T-helper 1 cell treated with Interleukin-12 subunit alpha and Interleukin-12 subunit beta and Interleukin-4 antibody, amounts not matched to agents 30 ng/mL and 1 ng/mL, for 36 hours (primary cell): ENCODE measurements at regions not wholly inside any gene's neighbourhood (a gene's known extent, or its start where the extent isn't known, plus 50 kb on each side); places are given as distances from the start of the nearest gene placed in this dataset.

Experiments
- intact Hi-C: fragments of 100-400 bp; cut with micrococcal nuclease; formaldehyde crosslinking; loops from one replicate; pipeline ENCODE4 v1.15.1; 2024

- intact Hi-C loops, result no loop called here
These were observed 134.7 kb upstream of the PPP2R2D start for GRCh38 chr10:131766096-131766495.

DNA sequence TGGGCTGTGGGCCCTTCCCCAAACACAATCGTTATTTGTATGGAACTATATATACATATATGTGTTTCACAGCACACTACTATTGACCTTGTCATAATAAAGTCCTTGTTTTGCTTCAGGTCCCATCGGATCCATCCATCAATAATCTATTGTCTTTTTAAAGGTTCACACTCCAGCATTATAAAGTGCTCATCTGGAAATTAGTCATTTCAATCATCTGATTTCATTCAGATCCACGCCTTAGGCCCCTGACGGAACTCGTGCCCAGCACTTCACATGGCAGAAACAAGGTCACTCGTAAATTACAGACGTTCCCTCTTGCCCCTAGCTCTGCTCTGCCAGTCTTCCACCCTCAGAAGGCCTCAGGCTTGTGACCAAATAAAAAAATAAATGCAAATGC is 133.1 kb upstream of the PPP2R2D start:
- intact Hi-C loops, result no loop called here

DNA sequence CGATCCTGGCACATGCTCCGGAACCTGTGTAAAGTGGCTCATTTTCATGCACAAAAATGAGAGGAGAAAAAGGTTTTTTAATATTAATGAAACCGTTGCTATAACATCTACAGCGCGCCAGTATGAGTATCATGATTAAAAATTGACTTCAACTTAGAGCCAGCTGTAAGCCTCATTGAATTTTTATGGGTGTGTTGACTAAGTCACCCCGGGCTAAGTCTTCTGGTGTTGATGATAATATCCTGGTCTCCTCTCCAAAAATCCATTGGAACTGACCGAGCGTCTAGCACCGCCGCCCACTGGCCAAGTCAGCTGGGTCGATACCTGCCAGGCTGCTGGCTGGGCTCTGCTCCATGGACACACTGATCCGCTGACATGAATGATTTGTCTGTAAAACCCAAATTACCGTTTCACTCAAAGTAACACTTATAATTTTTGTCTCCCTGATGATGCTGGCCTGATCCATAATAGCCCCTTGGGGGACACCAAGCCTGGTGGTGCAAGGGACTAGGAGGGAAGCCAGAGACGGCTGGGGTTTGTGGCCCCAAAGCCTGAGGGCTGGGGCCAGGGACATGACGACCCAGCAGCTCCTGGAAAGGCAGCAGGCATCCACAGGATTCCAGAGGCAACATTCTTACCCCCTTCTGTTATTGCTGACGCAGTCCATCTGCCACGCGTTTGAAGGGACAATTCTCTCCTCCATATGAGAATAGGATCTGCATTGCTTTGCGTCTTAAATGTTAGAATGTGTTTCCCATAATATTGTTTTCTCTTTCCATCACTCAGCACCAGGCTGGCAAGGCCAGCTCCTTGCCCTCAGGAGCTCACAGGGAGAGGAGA is 131.0 kb upstream of the PPP2R2D start:
- intact Hi-C loops, result no loop called here

DNA sequence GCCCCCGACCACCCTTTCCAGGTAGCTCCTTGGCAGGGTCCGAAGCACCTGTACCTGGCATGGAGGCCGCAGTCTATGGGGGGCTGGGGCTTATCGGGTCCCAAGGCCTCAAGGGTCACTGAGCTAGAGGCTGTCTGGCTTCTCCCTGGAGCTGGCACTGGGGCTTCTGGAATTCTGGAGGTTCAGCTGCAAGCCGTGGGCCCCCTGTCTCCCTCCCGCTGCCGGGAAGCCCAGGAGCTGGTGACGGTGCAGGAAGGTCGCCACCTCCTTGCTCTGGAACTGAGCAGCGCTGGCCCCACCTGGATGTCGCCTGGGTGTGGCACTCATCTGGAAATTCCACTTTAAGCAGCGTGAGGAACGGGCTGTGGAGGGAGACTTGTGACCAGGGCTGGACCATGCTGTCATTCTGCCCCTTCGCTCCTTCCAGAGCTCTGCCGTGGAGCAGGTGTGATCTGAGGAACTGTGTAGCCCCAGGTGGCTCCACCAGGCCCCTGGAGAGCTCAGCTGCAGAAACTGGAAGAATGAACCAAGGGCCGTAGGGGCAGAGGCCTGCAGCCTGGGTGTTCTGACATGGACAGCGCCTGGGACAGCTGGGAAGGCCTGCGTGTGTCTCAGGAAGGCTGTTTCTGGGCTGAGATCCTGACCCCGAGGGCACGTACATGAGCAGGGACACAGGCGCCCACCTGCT is 129.7 kb upstream of the PPP2R2D start:
- intact Hi-C loops, result no loop called here

DNA sequence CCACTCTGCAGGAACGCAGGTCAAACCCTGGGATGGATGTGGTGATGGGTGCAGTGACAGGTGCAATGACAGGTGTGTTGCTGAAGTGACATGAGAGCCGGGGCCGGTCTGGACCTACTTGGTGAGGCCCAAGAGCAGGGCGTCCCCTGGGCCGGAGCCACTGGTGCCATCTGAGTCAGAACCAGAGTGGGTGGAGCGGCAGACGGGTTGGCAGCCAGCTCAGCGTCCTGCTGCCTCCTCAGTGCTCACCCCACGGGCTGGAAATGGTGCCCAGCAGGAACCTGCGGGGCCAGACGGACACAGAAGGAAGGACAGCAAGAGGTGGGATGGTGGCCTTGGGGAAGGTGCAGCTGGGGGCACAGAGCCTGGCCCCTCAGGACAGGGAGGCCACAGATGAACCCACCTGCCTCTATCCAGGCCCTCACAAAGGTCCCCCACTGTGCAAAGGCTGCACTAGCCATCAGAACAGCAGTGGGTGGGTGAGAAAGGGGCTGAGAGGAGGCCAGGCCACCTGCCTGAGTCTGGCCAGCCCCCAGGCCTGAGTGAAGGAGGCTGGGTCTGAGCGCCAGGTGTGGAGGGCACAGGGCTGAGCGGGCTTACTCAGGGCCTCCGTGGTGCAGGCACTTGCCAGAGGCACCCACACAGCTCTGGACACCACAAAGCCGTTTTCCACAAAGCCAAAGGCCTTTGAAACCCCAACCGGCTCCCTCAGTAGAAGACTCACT is 129.0 kb upstream of the PPP2R2D start:
- intact Hi-C loops, result no loop called here

DNA sequence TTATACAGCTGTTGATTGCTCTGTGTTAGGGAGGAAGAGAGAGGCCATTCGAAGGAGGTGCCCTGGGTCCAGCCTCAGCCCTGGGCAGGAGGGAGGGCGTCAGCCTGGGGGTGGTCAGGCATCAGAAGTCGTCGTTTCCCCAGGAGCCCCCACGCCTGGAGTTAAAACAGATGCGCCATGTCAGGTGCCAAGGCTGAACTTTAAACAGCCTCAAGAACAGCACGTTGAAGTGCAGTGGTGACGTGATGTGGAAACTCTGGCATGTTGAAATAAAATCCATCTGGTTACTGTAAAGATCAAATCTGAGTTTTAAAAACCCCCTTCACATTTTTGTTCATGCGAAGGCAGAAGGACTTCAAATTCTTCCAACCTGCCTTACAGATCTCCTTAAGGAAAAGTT is 128.4 kb upstream of the PPP2R2D start:
- intact Hi-C loops, result no loop called here

- intact Hi-C loops, result no loop called here
These were observed 127.2 kb upstream of the PPP2R2D start for GRCh38 chr10:131773370-131774343.

DNA sequence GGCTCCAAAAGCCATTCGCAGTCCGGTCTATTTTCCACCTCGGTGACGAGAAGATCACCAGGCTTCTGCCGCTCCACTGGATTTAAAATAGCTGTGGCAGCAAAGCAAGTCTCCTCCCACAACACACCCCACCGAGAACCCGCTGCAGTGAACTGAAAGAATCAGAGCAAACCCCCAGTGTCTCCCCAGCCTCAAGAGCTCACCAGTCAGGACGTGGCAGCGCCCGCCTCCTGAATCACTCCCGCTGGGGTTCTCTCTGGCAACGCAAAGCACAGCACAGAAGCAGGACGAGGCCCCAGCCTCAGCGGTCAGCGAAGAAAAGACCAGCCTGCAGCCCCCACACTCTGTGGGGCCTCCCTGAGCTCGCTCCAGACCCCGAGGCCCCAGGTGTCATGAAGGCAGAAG is 126.1 kb upstream of the PPP2R2D start:
- intact Hi-C loops, result no loop called here

GRCh38 chr10:131775433-131775832 is 125.4 kb upstream of the PPP2R2D start:
- intact Hi-C loops, result no loop called here

GRCh38 chr10:131775833-131776232 is 125.0 kb upstream of the PPP2R2D start:
- intact Hi-C loops, result no loop called here

DNA sequence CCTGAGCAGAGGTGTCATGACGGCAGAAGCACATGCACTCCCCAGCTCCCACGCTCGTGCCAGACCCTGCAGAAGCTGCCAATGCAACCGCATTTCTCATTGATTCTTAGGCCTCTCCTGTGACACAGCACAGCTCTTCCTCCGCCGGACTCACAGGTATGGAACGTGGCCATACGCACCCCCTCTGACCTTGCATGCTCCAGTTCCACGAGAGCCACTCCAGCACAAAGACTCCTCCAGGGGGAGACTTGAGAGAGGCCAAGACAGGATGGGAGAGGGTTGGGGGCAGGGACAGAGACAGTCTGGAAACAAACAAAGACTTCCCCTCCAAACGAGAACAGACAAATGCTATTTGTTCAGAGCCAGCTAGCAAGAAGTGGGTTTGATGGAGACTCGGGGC is 124.3 kb upstream of the PPP2R2D start:
- intact Hi-C loops, result no loop called here

GRCh38 chr10:131777162-131777561 is 123.6 kb upstream of the PPP2R2D start:
- intact Hi-C loops, result no loop called here

- intact Hi-C loops, result no loop called here
These were observed 122.9 kb upstream of the PPP2R2D start for GRCh38 chr10:131777921-131778320.

DNA sequence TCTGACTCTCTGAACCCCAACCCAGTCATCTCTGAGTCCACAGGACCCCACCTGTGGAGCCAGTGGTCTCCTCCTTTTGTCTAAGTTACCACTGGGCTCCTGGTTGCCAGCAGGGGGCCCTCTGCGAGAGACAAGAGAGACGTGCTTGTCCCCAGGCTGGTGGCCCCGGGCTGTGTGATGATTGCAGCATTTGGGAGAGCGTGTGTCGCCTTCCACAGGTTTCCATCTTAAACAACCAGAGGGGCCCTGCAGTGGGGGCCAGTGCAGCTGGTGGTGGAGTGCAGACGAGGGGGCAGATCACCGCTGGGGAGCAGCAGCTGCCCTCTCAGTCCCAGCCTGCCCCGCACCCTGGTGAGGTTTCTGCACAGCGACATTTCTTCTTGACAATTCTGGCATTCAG is 122.4 kb upstream of the PPP2R2D start:
- intact Hi-C loops, result no loop called here

DNA sequence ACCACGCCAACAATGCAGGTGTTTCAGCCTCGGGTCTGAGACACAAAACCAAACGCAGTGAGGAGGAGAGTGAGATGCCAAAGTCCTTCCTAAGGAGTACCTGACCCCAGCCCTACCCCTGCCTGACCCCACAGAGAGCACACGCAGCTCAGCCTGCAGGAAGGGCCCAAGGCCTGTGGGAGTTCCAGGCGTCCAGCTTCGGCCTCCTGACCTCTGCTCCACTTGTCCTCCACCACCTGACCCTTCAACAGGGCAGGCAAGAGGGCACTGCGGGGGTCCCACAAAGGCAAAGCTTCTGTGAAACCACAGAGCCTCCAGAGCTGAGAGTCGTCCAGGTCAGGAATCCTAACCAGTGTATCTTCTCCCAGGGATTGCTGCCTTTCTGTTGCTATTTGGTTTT is 122.0 kb upstream of the PPP2R2D start:
- intact Hi-C loops, result no loop called here

- intact Hi-C loops, result no loop called here
These were observed 121.0 kb upstream of the PPP2R2D start for GRCh38 chr10:131779661-131780394.

- intact Hi-C loops, result no loop called here
These were observed 119.7 kb upstream of the PPP2R2D start for GRCh38 chr10:131781076-131781475.

DNA sequence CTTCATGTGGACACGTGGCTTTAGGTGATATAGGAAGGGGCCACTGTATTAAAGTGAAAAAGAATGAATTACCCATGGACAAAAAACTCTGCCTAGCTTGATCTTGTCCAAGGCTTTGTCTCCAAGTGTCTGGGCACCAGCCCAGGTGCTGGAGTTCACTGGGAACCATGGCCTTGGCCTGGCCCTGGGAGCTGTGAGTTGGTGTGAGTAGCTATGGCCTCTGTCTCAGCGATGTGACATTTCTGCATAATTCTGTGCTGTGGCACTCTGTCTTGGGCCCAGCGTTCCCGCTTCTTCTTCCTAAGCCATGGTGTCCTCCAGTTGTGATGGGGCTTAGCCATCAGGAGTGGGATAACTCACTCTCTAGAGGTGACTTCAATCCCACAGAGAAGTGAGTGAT is 119.0 kb upstream of the PPP2R2D start:
- intact Hi-C loops, result no loop called here

DNA sequence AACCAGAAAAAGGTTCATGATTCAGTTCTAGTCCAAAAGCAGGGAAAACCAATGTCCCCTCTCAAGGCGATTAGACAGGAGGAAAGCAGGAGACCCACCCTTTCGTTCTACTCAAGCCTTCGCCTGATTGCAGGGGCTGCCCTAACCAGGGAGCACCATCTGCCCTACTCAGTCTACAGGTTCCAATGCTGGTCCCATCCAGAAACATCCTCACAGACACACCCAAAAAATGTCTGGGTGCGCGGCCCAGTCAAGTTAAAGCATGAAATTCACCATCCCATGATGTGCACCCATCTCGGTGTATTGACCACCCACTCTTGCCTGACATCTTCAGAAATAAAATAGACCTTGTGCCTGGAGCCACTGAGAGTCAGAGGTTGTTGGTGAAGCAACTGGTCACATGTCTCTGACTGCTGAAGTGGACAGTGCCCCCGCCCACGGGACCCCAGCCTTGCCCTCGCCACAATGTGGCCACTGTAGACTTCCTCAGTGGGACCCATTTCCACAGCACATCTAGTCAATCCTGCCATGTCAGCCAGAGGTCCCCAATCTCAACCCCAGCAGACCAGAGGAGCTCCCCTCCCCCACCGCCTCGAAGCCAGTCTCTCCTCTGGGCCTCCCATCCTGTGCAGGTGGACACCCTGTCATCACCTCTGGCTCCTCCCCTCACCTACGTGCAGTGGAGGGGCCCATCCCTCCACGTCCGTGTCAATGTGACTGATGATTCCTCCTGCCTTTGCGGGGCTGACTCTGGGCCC is 116.3 kb upstream of the PPP2R2D start:
- intact Hi-C loops, result loop anchor here (5.0 kb wide), 1 partner anchor 1592 kb away; no protein-coding TSS in a partner anchor

DNA sequence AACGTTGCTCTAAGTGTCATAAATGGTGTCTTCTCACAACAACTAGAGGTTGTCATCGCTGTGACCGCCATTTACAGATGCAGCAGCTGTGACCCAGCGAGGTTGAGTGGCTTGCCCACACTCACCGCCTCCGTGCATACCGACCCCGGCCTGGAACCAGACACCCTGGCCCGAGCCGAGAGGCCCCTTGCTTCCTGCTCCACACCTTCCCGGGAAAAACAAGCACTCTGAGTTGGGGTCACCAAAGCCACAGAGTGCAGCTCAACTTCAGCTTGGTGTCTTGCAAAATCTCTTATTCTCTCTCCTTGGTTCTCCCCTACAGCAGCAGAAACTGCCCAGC is 115.7 kb upstream of the PPP2R2D start:
- intact Hi-C loops, result loop anchor here (5.0 kb wide), 1 partner anchor 1593 kb away; no protein-coding TSS in a partner anchor
